Fibroblast of mammary gland (primary cell): ENCODE measurements at regions not wholly inside any gene's neighbourhood (a gene's known extent, or its start where the extent isn't known, plus 50 kb on each side); places are given as distances from the start of the nearest gene placed in this dataset.
A peak's percentile ranks its signal among the peaks of the same experiment; 100 is the strongest.

Experiments
- DNase-seq: peaks from one replicate; pipeline ENCODE4 v3.0.0-alpha.2; 2010; ENCODE audit warnings: low read depth
- H3K4me3 ChIP-seq: 2 replicates; pipeline ENCODE4 v1.5.1; 2011; ENCODE audit warnings: low read depth, mild to moderate bottlenecking, low read length, moderate library complexity; ENCODE audit not compliant: control insufficient read depth
- CTCF ChIP-seq: conservative IDR thresholded peaks from 2 replicates; pipeline ENCODE4 v1.5.1; 2011; ENCODE audit warnings: low read depth, low read length, inconsistent platforms; ENCODE audit not compliant: control insufficient read depth, insufficient read depth

- no peak for DNase-seq
- no peak overlapping the region for H3K4me3 ChIP-seq
- no peak for TF ChIP-seq CTCF
These were observed 422.6 kb upstream of the TENM3 start for GRCh38 chr4:181820553-181820952.

GRCh38 chr4:181821039-181822004 lies 421.9 kb upstream of the TENM3 start:
- DNase-seq: peak; percentile 57
- no peak for TF ChIP-seq CTCF
- no peak overlapping the region for H3K4me3 ChIP-seq

GRCh38 chr4:181822005-181822375 lies 421.2 kb upstream of the TENM3 start:
- H3K4me3 ChIP-seq: no peak overlapping the region
- no peak for TF ChIP-seq CTCF
- peak; percentile 7 for DNase-seq

DNA sequence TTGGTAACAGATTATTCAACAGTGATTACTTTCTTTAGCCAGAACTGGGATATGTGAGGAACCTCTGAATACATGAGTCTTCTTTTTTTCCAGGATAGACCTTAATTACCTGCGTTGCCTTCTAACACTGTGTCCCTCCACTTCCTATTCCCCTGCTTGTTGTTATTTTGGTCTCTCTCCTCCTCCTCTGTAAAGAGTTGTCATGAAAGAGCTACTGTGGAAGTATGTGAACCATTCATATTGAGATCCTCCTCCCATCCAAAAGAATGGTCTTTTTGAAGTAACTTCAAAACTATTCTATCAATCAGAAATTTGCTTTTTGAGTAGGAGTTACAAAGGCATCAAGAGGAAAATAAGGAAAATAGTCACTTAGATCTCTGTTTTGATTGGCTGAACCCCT lies 420.0 kb upstream of the TENM3 start:
- no peak for TF ChIP-seq CTCF
- H3K4me3 ChIP-seq: no peak overlapping the region
- no peak for DNase-seq

DNA sequence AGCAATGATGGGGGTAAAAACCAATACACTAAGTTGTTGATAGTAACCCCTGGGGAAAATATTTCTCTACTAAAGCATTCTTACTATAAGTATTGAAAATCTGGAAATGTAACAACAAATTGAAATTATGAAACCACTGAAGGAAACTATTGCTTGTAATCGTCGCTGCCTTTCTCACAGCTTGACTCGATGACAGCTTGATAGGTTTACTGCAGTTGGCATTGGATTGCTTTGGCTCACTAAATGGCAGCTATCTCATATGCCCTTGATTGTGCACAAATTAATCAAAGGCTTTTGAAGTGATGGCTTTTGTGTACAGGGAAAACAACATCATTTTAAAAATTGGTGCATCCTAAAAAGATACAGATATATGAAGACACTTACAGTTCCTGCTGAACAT lies 419.6 kb upstream of the TENM3 start:
- DNase-seq: no peak
- H3K4me3 ChIP-seq: no peak overlapping the region
- TF ChIP-seq CTCF: no peak

DNA sequence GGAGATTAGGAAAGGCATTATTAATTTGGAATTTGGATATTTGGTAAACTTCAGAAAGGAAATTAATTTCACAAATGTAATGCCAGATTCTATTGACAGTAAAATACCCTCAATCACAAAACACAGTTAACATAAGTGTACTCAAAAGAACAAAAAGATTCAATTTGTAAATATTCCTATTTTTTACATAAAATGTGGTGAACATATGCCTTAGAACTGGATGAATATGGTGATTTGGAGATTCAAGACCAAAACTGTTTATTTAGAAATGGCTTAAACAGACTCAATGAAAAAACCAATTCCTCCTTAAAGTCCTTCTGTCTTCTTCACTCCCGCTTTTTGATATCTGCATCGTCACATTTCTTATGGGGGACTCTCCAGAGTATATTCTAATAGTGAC lies 417.6 kb upstream of the TENM3 start:
- DNase-seq: no peak
- TF ChIP-seq CTCF: no peak
- H3K4me3 ChIP-seq: no peak overlapping the region

DNA sequence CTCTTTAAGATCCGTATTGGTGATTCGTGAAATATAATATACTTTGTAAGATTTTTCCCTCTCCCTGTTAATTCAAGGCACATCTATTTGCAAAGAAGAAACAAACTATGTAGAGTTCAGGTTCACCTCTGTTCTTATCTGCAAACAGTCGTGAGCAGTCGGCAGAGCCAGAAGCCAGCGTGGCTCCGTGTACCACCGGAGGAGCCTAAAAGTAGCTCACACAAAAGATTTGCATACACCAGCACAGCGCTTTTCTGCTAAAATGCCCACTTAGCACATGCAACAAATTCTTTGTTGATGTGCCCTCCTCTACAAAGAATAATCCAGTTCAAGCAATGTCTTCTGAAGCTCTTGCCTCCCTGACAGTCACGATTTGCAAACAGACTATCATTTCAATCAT lies 416.0 kb upstream of the TENM3 start:
- H3K4me3 ChIP-seq: no peak overlapping the region
- no peak for DNase-seq
- no peak for TF ChIP-seq CTCF
